GM08714 (cell line): ENCODE measurements at regions not wholly inside any gene's neighbourhood (a gene's known extent, or its start where the extent isn't known, plus 50 kb on each side); places are given as distances from the start of the nearest gene placed in this dataset.
"Not testable (repeated sequence)": the region's sequence is repeated elsewhere in the genome, so short reads cannot be mapped to it uniquely, and the experiment has no call there.

ENCODE experiments used
- H3K4me3 ChIP-seq: fragments of 200-500 bp; sonication (Bioruptor generic); 2 replicates; pipeline ENCODE4 v1.5.1; 2014; ENCODE audit warnings: mild to moderate bottlenecking, low read length, inconsistent platforms
- ZNF274 ChIP-seq: IDR thresholded peaks from 2 replicates; pipeline ENCODE4 v1.6.1; 2012; ENCODE audit warnings: mild to moderate bottlenecking, low read depth, low read length

DNA sequence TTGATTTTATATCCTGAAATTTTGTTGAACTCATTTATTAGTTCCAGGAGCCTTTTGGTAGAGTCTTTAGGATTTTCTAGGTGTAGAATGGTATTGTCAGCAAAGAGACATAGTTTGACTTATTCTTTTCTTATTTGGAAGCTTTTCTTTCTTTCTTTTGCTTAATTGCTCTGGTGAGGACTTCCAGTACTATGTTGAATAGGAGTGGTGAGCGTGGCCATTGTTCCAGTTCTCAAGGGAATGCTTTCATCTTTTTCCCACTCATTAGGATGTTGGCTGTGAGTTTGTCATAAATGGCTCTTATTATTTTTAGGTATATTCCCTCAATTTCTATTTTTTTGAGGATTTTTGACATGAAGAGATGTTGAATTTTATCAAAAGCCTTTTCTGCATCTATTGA, 182.2 kb upstream of the SPRY2 start:
- TF ChIP-seq ZNF274 = no peak

DNA sequence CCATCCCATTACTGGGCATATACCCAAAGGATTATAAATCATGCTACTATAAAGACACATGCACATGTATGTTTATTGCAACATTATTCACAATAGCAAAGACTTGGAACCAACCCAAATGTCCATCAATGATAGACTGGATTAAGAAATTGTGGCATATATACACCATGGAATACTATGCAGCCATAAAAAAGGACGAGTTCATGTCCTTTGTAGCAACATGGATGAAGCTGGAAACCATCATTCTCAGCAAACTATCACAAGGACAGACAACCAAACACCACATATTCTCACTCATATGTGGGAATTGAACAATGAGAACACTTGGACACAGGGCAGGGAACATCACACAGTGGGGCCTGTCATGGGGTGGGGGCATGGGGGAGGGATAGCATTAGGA, 181.5 kb upstream of the SPRY2 start:
- not testable (repeated sequence) for H3K4me3 ChIP-seq

More for the DNA sequence above, 182.2 kb upstream of the SPRY2 start:
- H3K4me3 ChIP-seq = no peak overlapping the region

DNA sequence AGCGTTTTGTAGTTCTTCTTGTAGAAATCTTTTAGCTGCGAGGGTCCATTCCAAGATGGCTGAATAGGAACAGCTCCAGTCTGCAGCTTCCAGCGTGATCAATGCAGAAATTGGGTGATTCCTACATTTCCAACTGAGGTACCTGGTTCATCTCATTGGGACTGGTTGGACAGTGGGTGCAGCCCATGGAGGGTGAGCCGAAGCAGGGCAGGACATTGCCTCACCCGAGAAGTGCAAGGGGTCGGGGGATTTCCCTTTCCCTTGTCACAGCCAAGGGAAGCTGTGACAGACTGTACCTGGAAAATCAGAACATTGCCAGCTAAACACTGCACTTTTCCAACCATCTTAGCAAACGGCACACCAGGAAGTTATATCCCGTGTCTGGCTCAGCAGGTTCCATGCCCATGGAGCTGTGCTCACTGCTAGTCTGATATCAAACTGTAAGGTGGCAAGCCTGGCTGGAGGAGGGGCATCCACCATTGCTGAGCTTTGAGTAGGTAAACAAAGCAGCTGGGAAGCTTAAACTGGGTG, 176.0 kb upstream of the SPRY2 start:
- no peak for TF ChIP-seq ZNF274
- H3K4me3 ChIP-seq = no peak overlapping the region

DNA sequence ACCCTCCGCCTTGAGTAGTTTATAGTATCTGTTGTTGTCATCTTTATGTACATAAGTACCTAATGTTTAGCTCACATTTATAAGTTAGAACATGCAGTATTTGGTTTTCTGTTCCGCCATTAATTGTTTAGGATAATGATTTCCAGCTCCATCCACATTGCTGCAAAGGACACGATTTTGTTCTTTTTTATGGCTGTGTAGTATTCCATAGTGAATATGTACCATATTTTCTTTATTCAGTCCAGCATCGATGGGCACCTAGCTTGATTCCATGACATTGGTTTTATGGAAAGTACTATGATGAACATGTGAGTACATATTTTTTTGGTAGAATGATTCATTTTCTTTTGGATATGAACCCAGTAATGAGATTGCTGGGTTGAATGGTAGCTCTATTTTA, 174.4 kb upstream of the SPRY2 start:
- H3K4me3 ChIP-seq = no peak overlapping the region
- no peak for TF ChIP-seq ZNF274

DNA sequence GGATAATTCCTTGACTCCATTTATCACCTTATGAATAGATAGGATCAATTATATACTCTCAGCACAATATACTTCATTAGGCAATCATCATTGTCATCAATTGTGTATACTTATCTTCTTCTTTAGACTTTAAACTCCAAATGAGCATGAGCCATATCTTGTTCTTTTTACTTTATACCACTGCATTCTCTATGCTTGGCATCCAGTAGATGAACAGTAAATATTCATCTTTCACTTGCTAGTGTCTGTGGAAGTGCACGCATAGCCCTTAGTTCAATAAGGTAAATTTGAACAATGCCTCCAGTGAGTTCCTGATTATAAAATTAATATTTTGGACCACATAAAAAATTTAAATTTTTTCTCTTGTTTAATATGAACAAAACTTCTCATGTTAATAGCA, 172.3 kb upstream of the SPRY2 start:
- no peak for TF ChIP-seq ZNF274
- no peak overlapping the region for H3K4me3 ChIP-seq

DNA sequence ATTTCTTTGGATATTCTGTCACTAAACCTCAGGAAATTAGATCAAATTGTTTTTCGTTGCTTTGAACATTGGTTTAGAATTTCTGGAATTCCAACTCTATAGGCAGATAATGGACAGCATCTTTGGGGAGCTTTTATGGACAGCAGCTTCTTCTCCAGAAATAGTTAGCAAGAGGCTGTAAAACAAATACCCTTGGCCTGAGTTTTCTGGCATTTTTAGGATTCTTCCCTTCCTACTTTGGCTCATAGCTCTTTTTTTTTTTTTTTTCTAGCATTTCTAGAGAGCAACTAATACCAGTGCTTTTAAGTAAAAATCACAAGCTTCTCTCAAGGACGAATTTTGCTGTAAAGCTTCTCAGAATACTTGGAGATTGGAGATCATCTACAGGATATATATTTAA, 169.8 kb upstream of the SPRY2 start:
- TF ChIP-seq ZNF274 = no peak
- no peak overlapping the region for H3K4me3 ChIP-seq

DNA sequence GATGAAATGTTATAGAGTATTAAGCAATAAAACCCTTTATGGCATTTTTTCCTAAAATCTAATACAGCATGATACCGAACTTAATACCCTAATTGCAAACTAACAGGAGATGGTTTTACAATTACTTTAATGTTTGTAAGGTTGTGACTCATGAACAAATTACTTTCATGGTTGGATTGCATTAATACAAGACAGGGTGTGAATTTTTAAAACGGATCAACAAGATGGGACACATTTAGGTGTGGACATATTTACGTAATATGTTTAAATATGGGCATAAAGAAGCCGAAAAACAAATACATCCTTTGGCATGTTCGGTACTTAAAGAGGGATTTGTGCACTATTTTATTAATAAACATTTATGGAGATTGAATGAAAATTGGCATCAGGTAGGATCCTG, 168.3 kb upstream of the SPRY2 start:
- no peak overlapping the region for H3K4me3 ChIP-seq
- no peak for TF ChIP-seq ZNF274

DNA sequence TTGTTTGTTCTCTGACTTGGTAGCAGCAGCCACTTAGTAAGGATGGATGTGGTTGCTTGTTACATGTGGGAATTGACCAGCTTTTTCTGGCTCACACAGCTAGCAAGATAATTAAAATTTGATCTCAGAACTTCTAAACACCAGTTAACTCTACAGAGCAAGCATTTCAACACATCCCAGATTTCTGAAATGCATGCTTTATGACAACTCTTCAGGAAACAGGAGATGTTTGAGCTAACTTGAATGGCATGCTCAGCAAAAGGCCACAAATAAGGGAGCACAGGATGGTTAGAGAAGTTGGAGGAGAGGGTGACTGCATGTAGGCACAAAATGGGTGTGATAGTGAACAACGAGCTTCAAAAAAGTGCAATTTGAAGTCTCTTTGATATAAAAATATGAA, 167.1 kb upstream of the SPRY2 start:
- no peak overlapping the region for H3K4me3 ChIP-seq
- no peak for TF ChIP-seq ZNF274

DNA sequence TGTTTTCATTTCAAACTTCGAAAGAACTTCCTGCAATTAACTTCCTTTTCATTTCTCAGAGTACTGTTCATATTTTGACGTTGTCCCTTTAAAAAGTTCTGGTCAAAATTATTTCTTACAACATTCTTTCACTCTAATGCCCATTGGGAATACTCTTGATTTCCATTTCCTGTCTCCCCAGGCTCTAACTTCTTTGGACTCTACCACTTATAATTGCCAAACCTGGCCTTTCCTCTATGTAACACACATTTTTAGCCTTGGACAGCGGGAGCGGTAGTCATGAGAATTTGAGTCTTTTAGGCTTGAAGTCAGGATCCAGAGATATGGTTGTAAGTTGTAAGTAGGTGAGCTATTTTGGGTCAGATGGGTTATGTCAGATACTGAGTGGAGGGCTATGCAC, 163.5 kb upstream of the SPRY2 start:
- no peak overlapping the region for H3K4me3 ChIP-seq
- no peak for TF ChIP-seq ZNF274

DNA sequence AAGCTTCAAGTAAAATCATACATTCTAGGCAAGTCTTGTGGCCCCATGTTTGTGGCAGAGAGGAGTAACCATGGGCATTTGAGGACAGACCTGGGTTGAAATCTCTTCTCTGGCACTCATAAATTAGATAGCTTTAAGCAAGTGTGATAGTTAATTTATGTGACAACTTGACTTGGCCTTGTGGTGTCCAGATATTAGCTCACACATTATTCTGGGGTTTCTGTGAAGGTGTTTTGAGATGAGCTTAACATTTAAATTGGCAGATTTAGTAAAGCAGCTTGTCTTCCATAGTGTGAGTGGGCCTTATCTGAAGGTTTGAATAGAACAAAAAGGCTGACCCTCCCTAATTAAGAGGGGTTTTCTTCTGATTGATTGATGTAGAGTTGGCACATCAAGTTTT, 161.4 kb upstream of the SPRY2 start:
- H3K4me3 ChIP-seq = no peak overlapping the region
- TF ChIP-seq ZNF274 = no peak

DNA sequence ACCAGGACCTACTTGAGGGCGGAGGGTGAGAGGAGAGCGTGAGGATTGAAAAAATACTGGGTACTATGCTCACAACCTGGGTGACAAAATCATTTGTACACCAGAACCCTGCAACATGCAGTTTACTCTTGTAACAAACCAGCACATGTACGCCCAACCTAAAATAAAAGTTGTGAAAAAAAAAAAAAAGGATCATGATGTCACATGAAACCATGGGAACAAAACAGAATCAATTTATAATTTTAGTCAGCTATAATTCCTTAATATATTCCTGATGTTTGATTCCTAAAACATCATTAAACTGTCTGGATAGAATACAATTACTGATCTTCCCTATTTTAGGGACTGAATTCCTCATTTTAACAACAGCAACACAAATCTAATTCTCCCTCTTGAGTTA, 160.6 kb upstream of the SPRY2 start:
- TF ChIP-seq ZNF274 = no peak
- H3K4me3 ChIP-seq = no peak overlapping the region

DNA sequence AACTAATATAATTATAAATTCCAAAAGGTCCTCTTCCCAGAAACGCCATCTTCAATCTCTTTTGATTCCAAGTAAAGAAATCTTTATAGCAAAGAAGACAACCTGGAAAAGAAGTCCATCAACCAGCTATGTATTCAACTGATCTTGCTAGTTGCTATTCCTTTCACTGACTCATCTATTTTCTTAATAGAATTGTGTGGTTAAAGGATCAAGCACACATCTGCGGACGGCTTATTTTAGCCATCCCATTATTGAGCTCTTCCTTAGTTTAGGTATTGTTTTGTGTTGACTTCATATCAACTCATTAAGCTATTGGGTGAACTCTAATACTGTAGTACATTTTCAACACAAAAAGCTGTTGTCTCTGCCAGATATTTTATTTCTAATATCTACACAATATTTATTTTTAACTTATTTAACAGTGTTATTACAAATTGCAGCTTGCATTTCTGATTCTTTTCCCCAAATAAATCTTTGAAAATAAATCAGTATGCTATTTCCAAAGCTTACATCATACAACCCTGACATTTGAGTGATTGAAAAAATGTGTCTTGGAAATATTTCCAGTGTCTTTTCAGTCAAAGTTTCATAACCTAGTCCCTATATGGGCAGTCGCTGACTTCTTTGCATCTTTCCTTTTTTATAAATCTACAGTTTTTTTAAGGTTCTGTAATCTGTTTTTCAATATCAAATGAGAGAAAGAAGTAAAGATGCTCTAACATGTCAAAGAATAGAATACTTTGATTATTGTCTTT, 158.8 kb upstream of the SPRY2 start:
- no peak for TF ChIP-seq ZNF274
- no peak overlapping the region for H3K4me3 ChIP-seq

DNA sequence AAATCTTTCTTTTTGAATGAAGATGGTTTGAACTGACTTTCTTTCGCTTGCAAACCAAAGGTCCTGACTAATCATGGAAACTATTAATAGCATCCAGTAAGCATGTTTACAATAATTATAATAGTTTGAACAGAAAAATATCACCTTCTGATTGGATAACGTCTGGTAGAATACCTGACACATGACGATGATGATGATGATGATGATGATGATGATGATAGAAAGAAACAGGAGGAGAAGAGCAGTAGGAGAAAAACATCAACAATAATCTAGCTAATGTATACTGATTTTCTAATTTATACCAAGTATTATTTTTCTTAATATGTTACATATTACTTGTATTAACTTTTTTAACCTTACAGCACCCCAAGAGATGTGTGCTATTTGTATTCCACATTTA, 157.5 kb upstream of the SPRY2 start:
- H3K4me3 ChIP-seq = no peak overlapping the region
- TF ChIP-seq ZNF274 = no peak

DNA sequence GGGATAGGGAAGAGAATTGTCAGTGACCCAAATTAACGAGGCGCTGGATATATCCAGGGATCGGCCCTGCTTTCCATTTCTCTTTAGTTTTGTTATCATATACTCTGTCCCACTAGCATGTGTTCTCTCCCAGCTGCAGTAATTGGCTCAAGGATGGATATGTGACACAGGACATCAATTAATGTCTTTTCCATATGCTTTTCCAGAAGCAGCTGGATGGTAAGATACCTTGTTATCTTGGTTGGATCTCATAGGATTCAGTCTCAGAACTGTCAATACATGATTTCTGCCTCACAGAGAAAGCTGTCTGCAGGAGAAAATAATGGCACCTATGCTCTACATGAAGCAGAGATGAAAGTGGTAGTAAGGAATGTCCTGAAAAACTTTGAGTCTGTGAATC, 157.1 kb upstream of the SPRY2 start:
- H3K4me3 ChIP-seq = no peak overlapping the region
- TF ChIP-seq ZNF274 = no peak

DNA sequence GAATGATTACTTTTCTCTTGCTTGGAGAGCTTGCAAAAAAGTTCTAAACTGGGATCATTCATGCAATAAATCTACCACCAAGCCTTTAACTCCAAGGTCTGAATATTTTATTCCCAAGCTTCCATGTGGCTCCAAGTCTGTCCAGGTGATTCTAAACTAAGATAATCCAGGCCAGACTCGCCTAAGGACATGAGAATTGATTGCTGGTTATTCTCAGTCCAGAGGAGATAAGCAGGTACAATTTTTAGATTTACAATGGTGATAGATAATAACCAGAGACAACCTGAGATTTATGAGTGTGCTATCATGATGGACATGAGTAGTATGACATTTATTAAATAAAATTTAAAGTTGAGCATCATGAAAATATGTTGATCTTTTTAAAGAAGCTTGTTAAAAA, 156.5 kb upstream of the SPRY2 start:
- no peak for TF ChIP-seq ZNF274
- H3K4me3 ChIP-seq = no peak overlapping the region
